HEK293T (cell line): ENCODE measurements at regions not wholly inside any gene's neighbourhood (a gene's known extent, or its start where the extent isn't known, plus 50 kb on each side); places are given as distances from the start of the nearest gene placed in this dataset.

Experiments used
- ARNT ChIP-seq: fragments of 450-650 bp; IDR thresholded peaks from 2 replicates; pipeline ENCODE4 v1.6.1; 2017; ENCODE audit warnings: mild to moderate bottlenecking
- BHLHE40 ChIP-seq: fragments of 450-650 bp; IDR thresholded peaks from 2 replicates; pipeline ENCODE4 v1.6.1; 2016; ENCODE audit warnings: mild to moderate bottlenecking, moderate library complexity, borderline replicate concordance
- CTBP1 ChIP-seq: fragments of 450-650 bp; IDR thresholded peaks from 2 replicates; pipeline ENCODE4 v1.6.1; 2016; ENCODE audit warnings: borderline replicate concordance
- ELF4 ChIP-seq: fragments of 450-650 bp; IDR thresholded peaks from 2 replicates; pipeline ENCODE4 v1.6.1; 2017; ENCODE audit warnings: antibody characterized with exemption
- FOXA1 ChIP-seq: fragments of 450-650 bp; IDR thresholded peaks from 2 replicates; pipeline ENCODE4 v1.6.1; 2016; ENCODE audit warnings: mild to moderate bottlenecking
- FOXK2 ChIP-seq: fragments of 450-650 bp; IDR thresholded peaks from 2 replicates; pipeline ENCODE4 v1.6.1; 2016; ENCODE audit warnings: mild to moderate bottlenecking
- FOXM1 ChIP-seq: fragments of 450-650 bp; IDR thresholded peaks from 2 replicates; pipeline ENCODE4 v1.6.1; 2017; ENCODE audit warnings: mild to moderate bottlenecking, borderline replicate concordance
- LEF1 ChIP-seq: fragments of 450-650 bp; IDR thresholded peaks from 2 replicates; pipeline ENCODE4 v1.6.1; 2017; ENCODE audit warnings: mild to moderate bottlenecking, borderline replicate concordance
- SP1 ChIP-seq: fragments of 450-650 bp; IDR thresholded peaks from 2 replicates; pipeline ENCODE4 v1.6.1; 2017
- SUZ12 ChIP-seq: fragments of 450-650 bp; IDR thresholded peaks from 2 replicates; pipeline ENCODE4 v1.6.1; 2016; ENCODE audit warnings: mild to moderate bottlenecking
- TARDBP ChIP-seq: fragments of 450-650 bp; IDR thresholded peaks from 2 replicates; pipeline ENCODE4 v1.6.1; 2016

- TF ChIP-seq ARNT (no peak), SUZ12 (no peak), BHLHE40 (no peak), FOXA1 (no peak), FOXK2 (no peak), FOXM1 (no peak), ELF4 (no peak), TARDBP (no peak), SP1 (no peak), LEF1 (no peak), CTBP1 (no peak)
Observed at GRCh38 chr18:59833785-59834184, 66.0 kb upstream of the PMAIP1 start.
